Spleen (tissue), 11 donors: ENCODE measurements at regions not wholly inside any gene's neighbourhood (a gene's known extent, or its start where the extent isn't known, plus 50 kb on each side); places are given as distances from the start of the nearest gene placed in this dataset.

Experiments used
- DNase-seq: peaks from one replicate; pipeline ENCODE4 v3.0.0-alpha.2; 2020
- H3K27ac ChIP-seq, 8 donors: fragments of 200-600 bp; sonication (generic) in 7 of 8; 1 replicate in 4 of 8; 2 replicates in 4 of 8; pipeline versions ENCODE4 v1.5.0 to v1.8.0; 2016 to 2021; ENCODE audit warnings: inconsistent platforms in 4 of 8, mild to moderate bottlenecking in 4 of 8, moderate library complexity in 1 of 8
- H3K27me3 ChIP-seq, 7 donors: fragments of 200-600 bp; sonication (generic) in 6 of 7; replicated peaks in 1 of 7; 1 replicate in 4 of 7; 2 replicates in 3 of 7; pipeline versions ENCODE4 v1.5.0 to v1.8.0; 2016 to 2021; ENCODE audit warnings: inconsistent platforms in 3 of 7, mild to moderate bottlenecking in 1 of 7
- H3K36me3 ChIP-seq, 6 donors: fragments of 200-600 bp; sonication (generic) in 5 of 6; 1 replicate in 4 of 6; 2 replicates in 2 of 6; pipeline versions ENCODE4 v1.5.0 to v1.8.0; 2016 to 2021; ENCODE audit warnings: inconsistent platforms in 2 of 6
- H3K4me1 ChIP-seq, 6 donors: fragments of 200-600 bp; sonication (generic) in 5 of 6; 1 replicate in 3 of 6; 2 replicates in 3 of 6; pipeline versions ENCODE4 v1.5.0 to v1.8.0; 2016 to 2021; ENCODE audit warnings: inconsistent platforms in 3 of 6
- H3K4me3 ChIP-seq, 8 donors: fragments of 200-600 bp; sonication (generic) in 7 of 8; 1 replicate in 4 of 8; 2 replicates in 4 of 8; pipeline versions ENCODE4 v1.5.0 to v1.8.0; 2016 to 2021; ENCODE audit warnings: inconsistent platforms in 4 of 8, mild to moderate bottlenecking in 4 of 8, moderate library complexity in 2 of 8
- H3K9me3 ChIP-seq, 8 donors: fragments of 200-600 bp; sonication (generic) in 7 of 8; 1 replicate in 4 of 8; 2 replicates in 4 of 8; pipeline versions ENCODE4 v1.5.0 to v1.8.0; 2016 to 2021; ENCODE audit warnings: inconsistent platforms in 4 of 8
- CTCF ChIP-seq, 11 experiments: fragments of 200-600 bp in 7 of 11; fragments of 450-650 bp in 4 of 11; sonication (generic) in 4 of 11; IDR thresholded peaks in 8 of 11; conservative IDR thresholded peaks in 3 of 11; 1 replicate in 7 of 11; 2 replicates in 4 of 11; pipeline versions ENCODE4 v1.4.0 to v1.8.0; 2016 to 2021; ENCODE audit warnings: antibody characterized with exemption in 11 of 11, inconsistent platforms in 4 of 11, mild to moderate bottlenecking in 1 of 11
- POLR2A ChIP-seq, 3 donors: fragments of 450-650 bp; IDR thresholded peaks; one replicate each; pipeline ENCODE4 v1.5.1; 2017; ENCODE audit warnings: antibody characterized with exemption in 3 of 3, mild to moderate bottlenecking in 1 of 3
- POLR2AphosphoS5 ChIP-seq, 3 donors: sonication (generic); formaldehyde crosslinking; IDR thresholded peaks; one replicate each; pipeline ENCODE4 v1.5.1; 2017; ENCODE audit warnings: antibody characterized with exemption in 3 of 3
- WGBS, 5 donors: extraction: QIAGEN DNeasy Blood & Tissue Kit in 3 of 5; methylation state at CpG; one replicate each; pipeline versions ENCODE4 v1.1.5 to v1.1.7; 2013 to 2018; 5-methylcytosine and 5-hydroxymethylcytosine counted together
- intact Hi-C: fragments of 100-400 bp; cut with DNase I; formaldehyde crosslinking; loops from one replicate; pipeline ENCODE4 v1.15.0; 2023; ENCODE audit warnings: low total_unique reads
- donor health status: healthy with polysubstance abuse.
- donor health status: DM: no; HTN: no; CAD: no; lungs with moderate emphysema.
- donor health status: DM: no; HTN: no; CAD: no.
- donor health status: Bipolar disorder and iron deficiency.
- donor health status: healthy.
- donor health status: DM: no; HTN: no; CAD: no.
- donor health status: DM: yes; HTN: yes; CAD: no.

DNA sequence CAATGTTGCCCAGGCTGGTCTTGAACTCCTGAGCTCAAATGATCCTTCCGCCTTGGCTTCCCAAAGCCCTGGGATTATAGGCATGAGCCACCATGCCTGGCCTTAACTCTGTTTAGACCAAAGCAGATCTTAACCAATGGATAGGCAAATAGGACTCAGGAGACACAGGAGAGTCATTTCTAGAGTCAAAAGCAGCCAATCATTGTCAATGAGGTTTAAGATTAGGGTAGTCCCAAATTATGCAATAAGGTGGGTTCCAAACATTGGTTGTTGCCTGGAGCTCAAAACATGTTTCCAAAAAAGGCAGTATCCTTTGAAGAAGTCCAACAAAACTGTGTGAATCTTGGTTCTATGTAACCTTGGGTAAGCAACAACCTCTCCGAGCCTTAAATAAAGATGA, 95.7 kb upstream of the JARID2 start:
- Histone ChIP-seq H3K4me3 (no peak overlapping the region), H3K4me1 (peaks cover 0 to 19% (median 8%) of the 10 kb centered on the region in 6 donors), H3K27me3 (no peaks in the 10 kb centered on the region), H3K9me3 (no peaks in the 10 kb centered on the region), H3K27ac (no peak overlapping the region), H3K36me3 (no peaks in the 10 kb centered on the region)
- DNase-seq, result no peak
- 94 to 98% (median 97%) methylated on average over 2 of the region's 2 CpGs for WGBS, 5 donors
- TF ChIP-seq POLR2A (IDR thresholded peaks at IDR 0.05), result no peak
- no peak for TF ChIP-seq POLR2AphosphoS5 (IDR thresholded peaks at IDR 0.05)
- no peak for TF ChIP-seq CTCF (IDR thresholded peaks at IDR 0.05 in 8 of 11, conservative IDR thresholded peaks at IDR 0.05 in 3 of 11)
- intact Hi-C loops, result no loop called here

DNA sequence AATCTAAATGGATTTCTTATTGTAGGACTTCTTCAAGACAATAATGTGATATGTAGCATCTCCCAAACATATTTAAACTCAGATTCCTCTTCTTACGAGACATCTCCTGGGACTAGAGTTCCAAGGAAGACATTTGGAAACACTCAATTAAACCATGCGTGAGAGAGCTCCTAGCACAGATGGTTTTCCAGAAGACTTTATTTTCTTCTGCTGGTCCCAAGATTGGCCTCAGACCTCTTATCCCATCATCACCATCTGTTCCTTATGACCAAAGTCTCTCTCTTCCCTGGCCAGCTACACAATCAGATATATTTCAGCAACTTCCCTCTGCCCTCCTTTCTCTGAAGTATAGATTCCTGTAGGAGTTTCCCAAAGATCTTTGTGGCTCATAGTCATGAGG, 93.2 kb upstream of the JARID2 start:
- no peak overlapping the region for H3K4me3 ChIP-seq
- peaks cover 0 to 19% (median 8%) of the 10 kb centered on the region in 6 donors for H3K4me1 ChIP-seq
- H3K27me3 ChIP-seq, result no peaks in the 10 kb centered on the region
- 83 to 97% (median 91%) methylated on average over 2 of the region's 2 CpGs for WGBS, 5 donors
- H3K9me3 ChIP-seq, result no peaks in the 10 kb centered on the region
- no peak overlapping the region for H3K27ac ChIP-seq
- TF ChIP-seq POLR2AphosphoS5 (IDR thresholded peaks at IDR 0.05) (no peak), POLR2A (IDR thresholded peaks at IDR 0.05) (no peak), CTCF (IDR thresholded peaks at IDR 0.05 in 8 of 11, conservative IDR thresholded peaks at IDR 0.05 in 3 of 11) (no peak)
- H3K36me3 ChIP-seq, result no peaks in the 10 kb centered on the region
- intact Hi-C loops, result no loop called here
- no peak for DNase-seq

DNA sequence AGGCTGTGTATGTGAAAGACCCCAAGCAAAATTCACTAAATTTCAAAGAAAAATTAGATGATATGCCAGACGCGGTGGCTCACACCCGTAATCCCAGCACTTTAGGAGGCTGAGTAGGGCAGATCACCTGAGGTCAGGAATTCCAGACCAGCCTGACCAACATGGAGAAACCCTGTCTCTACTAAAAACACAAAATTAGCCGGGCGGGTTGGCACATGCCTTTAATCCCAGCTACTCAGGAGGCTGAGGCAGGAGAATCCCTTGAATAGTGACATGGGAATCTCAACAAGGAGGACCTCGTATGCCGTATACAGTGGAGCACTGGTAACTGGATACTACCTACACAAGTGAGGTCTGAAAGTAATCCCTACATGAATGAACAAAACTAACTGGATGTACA, 92.7 kb upstream of the JARID2 start:
- Histone ChIP-seq H3K36me3 (no peaks in the 10 kb centered on the region), H3K9me3 (no peaks in the 10 kb centered on the region), H3K27me3 (no peaks in the 10 kb centered on the region), H3K4me1 (peaks cover 0 to 19% (median 8%) of the 10 kb centered on the region in 6 donors), H3K4me3 (no peak overlapping the region), H3K27ac (no peak overlapping the region)
- TF ChIP-seq POLR2AphosphoS5 (IDR thresholded peaks at IDR 0.05), result no peak
- no peak for TF ChIP-seq CTCF (IDR thresholded peaks at IDR 0.05 in 8 of 11, conservative IDR thresholded peaks at IDR 0.05 in 3 of 11)
- no peak for TF ChIP-seq POLR2A (IDR thresholded peaks at IDR 0.05)
- WGBS, 5 donors, result 91 to 97% (median 95%) methylated on average over 7 of the region's 7 CpGs
- no peak for DNase-seq
- intact Hi-C loops, result no loop called here

- Histone ChIP-seq H3K27ac (no peak overlapping the region), H3K9me3 (no peaks in the 10 kb centered on the region), H3K4me1 (no peaks in the 10 kb centered on the region), H3K27me3 (no peaks in the 10 kb centered on the region), H3K36me3 (no peaks in the 10 kb centered on the region), H3K4me3 (no peak overlapping the region)
- DNase-seq, result no peak
- intact Hi-C loops, result no loop called here
- no peak for TF ChIP-seq POLR2AphosphoS5 (IDR thresholded peaks at IDR 0.05)
- no peak for TF ChIP-seq POLR2A (IDR thresholded peaks at IDR 0.05)
- TF ChIP-seq CTCF (IDR thresholded peaks at IDR 0.05 in 8 of 11, conservative IDR thresholded peaks at IDR 0.05 in 3 of 11), result no peak
- 90 to 98% (median 96%) methylated on average over 2 of the region's 2 CpGs for WGBS, 5 donors
These were observed 88.4 kb upstream of the JARID2 start for GRCh38 chr6:15157479-15157878.
